HG03565 (cell line): ENCODE measurements at regions not wholly inside any gene's neighbourhood (a gene's known extent, or its start where the extent isn't known, plus 50 kb on each side); places are given as distances from the start of the nearest gene placed in this dataset.

Experiments
- ATAC-seq: cut with Tn5 transposase; IDR thresholded peaks from one replicate; pipeline ENCODE4 v1.9.1; 2021; ENCODE audit warnings: mild to moderate bottlenecking, moderate library complexity; ENCODE audit not compliant: unreplicated experiment

GRCh38 chr1:109827466-109827865, 63.7 kb upstream of the EPS8L3 start:
- ATAC-seq: no peak

GRCh38 chr1:109826930-109827349, 63.2 kb upstream of the EPS8L3 start:
- ATAC-seq: no peak

GRCh38 chr1:109826446-109826845, 62.7 kb upstream of the EPS8L3 start:
- no peak for ATAC-seq

GRCh38 chr1:109824349-109825115, 60.8 kb upstream of the EPS8L3 start:
- no peak for ATAC-seq

GRCh38 chr1:109823543-109824348, 60.0 kb upstream of the EPS8L3 start:
- ATAC-seq: no peak

GRCh38 chr1:109822749-109823542, 59.2 kb upstream of the EPS8L3 start:
- no peak for ATAC-seq

GRCh38 chr1:109821831-109822745, 58.4 kb upstream of the EPS8L3 start:
- no peak for ATAC-seq

- ATAC-seq: no peak
Observed at GRCh38 chr1:109821221-109821669, 57.5 kb upstream of the EPS8L3 start.

GRCh38 chr1:109819906-109820305, 56.2 kb upstream of the EPS8L3 start:
- ATAC-seq: no peak

GRCh38 chr1:109818988-109819764, 55.5 kb upstream of the EPS8L3 start:
- no peak for ATAC-seq

GRCh38 chr1:109818271-109818987, 54.7 kb upstream of the EPS8L3 start:
- no peak for ATAC-seq

- ATAC-seq: no peak
Observed at GRCh38 chr1:109817881-109818270, 54.2 kb upstream of the EPS8L3 start.

- no peak for ATAC-seq
Observed at GRCh38 chr1:109816975-109817535, 53.3 kb upstream of the EPS8L3 start.

- peak; percentile 85 for ATAC-seq
Observed at GRCh38 chr1:109816175-109816811, 52.6 kb upstream of the EPS8L3 start.

- no peak for ATAC-seq
Observed at GRCh38 chr1:109815809-109816174, 52.1 kb upstream of the EPS8L3 start.

GRCh38 chr1:109814993-109815786, 51.5 kb upstream of the EPS8L3 start:
- no peak for ATAC-seq

- ATAC-seq: no peak
Observed at GRCh38 chr1:109814223-109814622, 50.5 kb upstream of the EPS8L3 start.
